ENCODE measurements at regions not wholly inside any gene's neighbourhood (a gene's known extent, or its start where the extent isn't known, plus 50 kb on each side); places are given as distances from the start of the nearest gene placed in this dataset.

- peaks cover 6% of the 10 kb centered on the region for H3K9me3 Mint-ChIP-seq (ENCODE audit: unreplicated experiment)
- TF ChIP-seq CTCF (IDR thresholded peaks at IDR 0.05; ENCODE audit: partially characterized antibody, unreplicated experiment): no peak
- H3K27me3 Mint-ChIP-seq (ENCODE audit: unreplicated experiment): no peaks in the 10 kb centered on the region
- H3K4me3 Mint-ChIP-seq (ENCODE audit: unreplicated experiment): no peak overlapping the region
- no peak for DNase-seq
- H3K4me1 Mint-ChIP-seq (ENCODE audit: low read depth, unreplicated experiment): peaks cover 26% of the 10 kb centered on the region
- no peak overlapping the region for H3K27ac Mint-ChIP-seq (ENCODE audit: unreplicated experiment)
- H3K36me3 Mint-ChIP-seq (ENCODE audit: unreplicated experiment): no peaks in the 10 kb centered on the region
Measured at GRCh38 chr4:138086611-138087041, 155.5 kb downstream of the SLC7A11 start.

DNA sequence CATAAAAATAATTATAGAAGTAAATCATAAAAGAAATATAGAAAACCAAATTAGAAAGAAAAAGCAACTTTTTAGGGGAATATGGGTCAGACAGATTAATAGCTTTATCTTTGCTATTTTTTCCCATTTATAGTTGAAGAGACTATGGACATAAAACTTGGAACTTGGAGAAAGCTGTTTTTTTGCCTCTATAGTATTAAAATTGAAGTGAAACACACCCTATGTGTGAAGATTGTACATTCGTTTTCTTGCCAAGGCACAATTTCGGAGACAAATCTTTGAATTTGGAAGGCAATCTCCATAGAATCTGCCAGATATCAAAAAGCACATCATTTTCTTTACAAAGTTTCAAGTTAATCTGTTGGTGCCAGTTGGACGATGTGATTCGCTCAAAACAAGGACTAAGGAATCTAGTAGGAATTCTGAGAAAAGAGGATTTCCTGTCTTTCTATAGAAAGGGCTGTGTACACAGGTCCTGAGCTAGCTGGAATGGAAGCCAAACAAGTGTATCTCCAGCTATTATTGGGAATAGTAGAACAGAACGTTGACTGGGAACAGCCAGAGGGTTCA is 156.3 kb downstream of the SLC7A11 start:
- no peak for DNase-seq
- H3K9me3 Mint-ChIP-seq (ENCODE audit: unreplicated experiment): peaks cover 6% of the 10 kb centered on the region
- no peak for TF ChIP-seq CTCF (IDR thresholded peaks at IDR 0.05; ENCODE audit: partially characterized antibody, unreplicated experiment)
- H3K36me3 Mint-ChIP-seq (ENCODE audit: unreplicated experiment): no peaks in the 10 kb centered on the region
- no peaks in the 10 kb centered on the region for H3K27me3 Mint-ChIP-seq (ENCODE audit: unreplicated experiment)
- H3K4me1 Mint-ChIP-seq (ENCODE audit: low read depth, unreplicated experiment): peaks cover 26% of the 10 kb centered on the region
- H3K27ac Mint-ChIP-seq (ENCODE audit: unreplicated experiment): no peak overlapping the region
- H3K4me3 Mint-ChIP-seq (ENCODE audit: unreplicated experiment): no peak overlapping the region

- DNase-seq: no peak
- Mint-ChIP-seq H3K4me1 (ENCODE audit: low read depth, unreplicated experiment) (peaks cover 5% of the 10 kb centered on the region), H3K27ac (ENCODE audit: unreplicated experiment) (no peak overlapping the region), H3K36me3 (ENCODE audit: unreplicated experiment) (no peaks in the 10 kb centered on the region), H3K4me3 (ENCODE audit: unreplicated experiment) (no peak overlapping the region), H3K9me3 (ENCODE audit: unreplicated experiment) (peaks cover 2% of the 10 kb centered on the region), H3K27me3 (ENCODE audit: unreplicated experiment) (peaks cover 4% of the 10 kb centered on the region)
- TF ChIP-seq CTCF (IDR thresholded peaks at IDR 0.05; ENCODE audit: partially characterized antibody, unreplicated experiment): no peak
Measured at GRCh38 chr4:138078751-138079520, 163.2 kb downstream of the SLC7A11 start.

GRCh38 chr4:138078253-138078652 is 163.9 kb downstream of the SLC7A11 start:
- Mint-ChIP-seq H3K4me3 (ENCODE audit: unreplicated experiment) (no peak overlapping the region), H3K27me3 (ENCODE audit: unreplicated experiment) (peaks cover 4% of the 10 kb centered on the region), H3K9me3 (ENCODE audit: unreplicated experiment) (peaks cover 2% of the 10 kb centered on the region), H3K27ac (ENCODE audit: unreplicated experiment) (no peak overlapping the region), H3K4me1 (ENCODE audit: low read depth, unreplicated experiment) (peaks cover 5% of the 10 kb centered on the region), H3K36me3 (ENCODE audit: unreplicated experiment) (no peaks in the 10 kb centered on the region)
- no peak for TF ChIP-seq CTCF (IDR thresholded peaks at IDR 0.05; ENCODE audit: partially characterized antibody, unreplicated experiment)
- no peak for DNase-seq

- Mint-ChIP-seq H3K9me3 (ENCODE audit: unreplicated experiment) (peaks cover 2% of the 10 kb centered on the region), H3K4me3 (ENCODE audit: unreplicated experiment) (no peak overlapping the region), H3K27me3 (ENCODE audit: unreplicated experiment) (peaks cover 6% of the 10 kb centered on the region), H3K36me3 (ENCODE audit: unreplicated experiment) (no peaks in the 10 kb centered on the region), H3K4me1 (ENCODE audit: low read depth, unreplicated experiment) (no peaks in the 10 kb centered on the region), H3K27ac (ENCODE audit: unreplicated experiment) (no peak overlapping the region)
- DNase-seq: no peak
- TF ChIP-seq CTCF (IDR thresholded peaks at IDR 0.05; ENCODE audit: partially characterized antibody, unreplicated experiment): no peak
Measured at GRCh38 chr4:138076561-138076960, 165.6 kb downstream of the SLC7A11 start.

All from glutamatergic neuron (in vitro differentiated cells).